MM.1S (cell line): ENCODE measurements at regions not wholly inside any gene's neighbourhood (a gene's known extent, or its start where the extent isn't known, plus 50 kb on each side); places are given as distances from the start of the nearest gene placed in this dataset.
A peak's percentile ranks its signal among the peaks of the same experiment; 100 is the strongest.

Experiments
- DNase-seq: peaks from one replicate; pipeline ENCODE4 v3.0.0-alpha.2; 2015
- H2AFZ ChIP-seq: fragments of 300-600 bp; sonication (generic); 2 replicates; pipeline ENCODE4 v1.6.0; 2016; ENCODE audit warnings: antibody characterized with exemption, low read length
- H3F3A ChIP-seq: fragments of 300-600 bp; sonication (generic); 2 replicates; pipeline ENCODE4 v1.6.1; 2016; ENCODE audit warnings: mild to moderate bottlenecking, antibody characterized with exemption, low read length, moderate library complexity, mixed read lengths; ENCODE audit not compliant: insufficient read depth
- H3K27ac ChIP-seq: fragments of 300-600 bp; sonication (generic); 2 replicates; pipeline ENCODE4 v1.5.1; 2016; ENCODE audit warnings: mild to moderate bottlenecking, low read length
- H3K27me3 ChIP-seq: fragments of 300-600 bp; sonication (generic); replicated peaks from 2 replicates; pipeline ENCODE4 v1.6.0; 2016; ENCODE audit warnings: low read length; ENCODE audit not compliant: insufficient read depth
- H3K36me3 ChIP-seq: fragments of 300-600 bp; sonication (generic); replicated peaks from 2 replicates; pipeline ENCODE4 v1.6.1; 2016; ENCODE audit warnings: mild to moderate bottlenecking, low read length, mixed read lengths; ENCODE audit not compliant: insufficient read depth
- H3K4me1 ChIP-seq: fragments of 300-600 bp; sonication (generic); 2 replicates; pipeline ENCODE4 v1.6.1; 2016; ENCODE audit warnings: low read length, mixed read lengths
- H3K4me2 ChIP-seq: fragments of 300-600 bp; sonication (generic); 2 replicates; pipeline ENCODE4 v1.6.0; 2016; ENCODE audit warnings: low read depth, low read length
- H3K4me3 ChIP-seq: fragments of 300-600 bp; sonication (generic); 2 replicates; pipeline ENCODE4 v1.5.1; 2016; ENCODE audit warnings: low read length, mixed read lengths
- H3K79me2 ChIP-seq: fragments of 300-600 bp; sonication (generic); 2 replicates; pipeline ENCODE4 v1.6.1; 2016; ENCODE audit warnings: mixed run types, low read length, mixed read lengths
- H3K9ac ChIP-seq: fragments of 300-600 bp; sonication (generic); 2 replicates; pipeline ENCODE4 v1.6.1; 2016; ENCODE audit warnings: low read length, mixed read lengths
- H3K9me2 ChIP-seq: fragments of 300-600 bp; sonication (generic); replicated peaks from 2 replicates; pipeline ENCODE4 v1.6.1; 2016; ENCODE audit warnings: mild to moderate bottlenecking, low read length, mixed read lengths; ENCODE audit not compliant: insufficient read depth
- H3K9me3 ChIP-seq: fragments of 300-600 bp; sonication (generic); replicated peaks from 2 replicates; pipeline ENCODE4 v1.6.1; 2016; ENCODE audit warnings: mild to moderate bottlenecking, low read length, mixed read lengths; ENCODE audit not compliant: insufficient read depth
- H4K20me1 ChIP-seq: fragments of 300-600 bp; sonication (generic); 2 replicates; pipeline ENCODE4 v1.6.1; 2016; ENCODE audit warnings: mild to moderate bottlenecking, low read length, moderate library complexity, mixed read lengths; ENCODE audit not compliant: insufficient read depth
- EZH2 ChIP-seq: fragments of 300-600 bp; sonication (generic); optimal IDR thresholded peaks from 2 replicates; pipeline ENCODE3; 2017; ENCODE audit warnings: low read depth, mild to moderate bottlenecking, antibody characterized with exemption, low read length, mixed read lengths
- EZH2phosphoT487 ChIP-seq: fragments of 300-600 bp; sonication (generic); IDR thresholded peaks from 2 replicates; pipeline ENCODE4 v1.6.1; 2018; ENCODE audit warnings: antibody characterized with exemption, low read length
- TF ChIP-seq, protein P1 (sequence below): fragments of 300-600 bp; sonication (generic); IDR thresholded peaks from 2 replicates; pipeline ENCODE4 v1.5.1; 2016; ENCODE audit warnings: antibody characterized with exemption, low read length, mixed read lengths

DNA sequence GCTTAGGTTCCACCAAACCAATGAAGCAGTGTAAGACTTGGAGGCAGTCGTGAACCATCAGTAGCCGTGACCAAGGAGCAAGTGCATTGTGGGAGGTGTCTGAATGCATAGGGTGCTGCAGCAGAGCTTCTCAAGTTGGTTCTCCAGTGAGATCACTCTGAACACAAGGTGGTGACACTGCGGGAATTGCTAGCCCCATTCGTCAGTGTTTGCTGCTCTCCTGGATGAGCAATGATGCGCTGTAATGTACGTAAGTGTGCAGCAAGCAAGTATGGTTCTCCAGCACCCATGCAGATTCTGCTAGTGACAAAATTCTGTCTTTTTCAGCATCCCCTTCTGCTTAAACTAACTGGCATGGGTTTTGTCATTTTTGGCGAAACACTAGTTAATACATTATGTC is 97.6 kb upstream of the HTR2A start:
- no peak for DNase-seq
- Histone ChIP-seq H4K20me1 (no peaks in the 10 kb centered on the region), H3K27me3 (no peaks in the 10 kb centered on the region), H3K36me3 (no peaks in the 10 kb centered on the region), H3K79me2 (no peaks in the 10 kb centered on the region), H3F3A (peaks cover 2% of the 10 kb centered on the region; the same call in 1 of the 2 replicates), H3K4me3 (no peak overlapping the region), H3K9me3 (no peaks in the 10 kb centered on the region), H3K9ac (no peak overlapping the region), H2AFZ (no peak overlapping the region), H3K9me2 (no peaks in the 10 kb centered on the region), H3K27ac (no peak overlapping the region), H3K4me1 (peaks cover 4% of the 10 kb centered on the region; the same call in 1 of the 2 replicates), H3K4me2 (no peak overlapping the region)
- TF ChIP-seq EZH2phosphoT487: no peak
- no peak for TF ChIP-seq EZH2
- TF ChIP-seq, protein P1, sequence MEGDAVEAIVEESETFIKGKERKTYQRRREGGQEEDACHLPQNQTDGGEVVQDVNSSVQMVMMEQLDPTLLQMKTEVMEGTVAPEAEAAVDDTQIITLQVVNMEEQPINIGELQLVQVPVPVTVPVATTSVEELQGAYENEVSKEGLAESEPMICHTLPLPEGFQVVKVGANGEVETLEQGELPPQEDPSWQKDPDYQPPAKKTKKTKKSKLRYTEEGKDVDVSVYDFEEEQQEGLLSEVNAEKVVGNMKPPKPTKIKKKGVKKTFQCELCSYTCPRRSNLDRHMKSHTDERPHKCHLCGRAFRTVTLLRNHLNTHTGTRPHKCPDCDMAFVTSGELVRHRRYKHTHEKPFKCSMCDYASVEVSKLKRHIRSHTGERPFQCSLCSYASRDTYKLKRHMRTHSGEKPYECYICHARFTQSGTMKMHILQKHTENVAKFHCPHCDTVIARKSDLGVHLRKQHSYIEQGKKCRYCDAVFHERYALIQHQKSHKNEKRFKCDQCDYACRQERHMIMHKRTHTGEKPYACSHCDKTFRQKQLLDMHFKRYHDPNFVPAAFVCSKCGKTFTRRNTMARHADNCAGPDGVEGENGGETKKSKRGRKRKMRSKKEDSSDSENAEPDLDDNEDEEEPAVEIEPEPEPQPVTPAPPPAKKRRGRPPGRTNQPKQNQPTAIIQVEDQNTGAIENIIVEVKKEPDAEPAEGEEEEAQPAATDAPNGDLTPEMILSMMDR: no peak

DNA sequence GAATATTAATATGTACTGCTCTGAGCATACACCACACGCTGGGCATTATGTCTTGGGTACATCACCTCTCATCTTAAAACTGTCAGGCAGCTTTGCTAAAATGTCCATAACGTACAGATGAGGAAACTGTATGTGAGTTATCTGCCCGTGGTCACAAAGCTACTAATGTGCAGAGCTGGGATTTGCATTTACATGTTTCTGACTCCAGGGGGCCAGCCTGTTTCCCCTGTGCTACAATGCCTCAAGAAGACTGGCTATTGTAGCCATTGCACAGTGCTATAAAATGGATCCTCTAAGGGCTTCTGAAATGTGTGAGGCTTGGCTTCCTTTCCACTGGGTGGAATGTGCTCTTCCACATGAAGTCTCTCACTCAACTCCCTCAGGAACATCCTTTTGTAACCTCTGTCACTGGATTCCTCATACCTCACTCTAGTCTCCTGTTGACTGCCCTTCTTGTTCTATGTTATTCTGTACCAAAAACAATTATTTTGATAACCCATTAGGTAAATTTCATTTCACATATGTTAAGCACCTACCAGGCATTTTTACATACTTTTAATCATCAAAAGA is 95.6 kb upstream of the HTR2A start:
- no peak for DNase-seq
- Histone ChIP-seq H3K9me3 (no peaks in the 10 kb centered on the region), H3K4me2 (no peak overlapping the region), H3K9me2 (no peaks in the 10 kb centered on the region), H3K9ac (no peak overlapping the region), H3K4me1 (peaks cover 4% of the 10 kb centered on the region; the same call in 1 of the 2 replicates), H3K79me2 (no peaks in the 10 kb centered on the region), H4K20me1 (no peaks in the 10 kb centered on the region), H3F3A (peaks cover 2% of the 10 kb centered on the region; the same call in 1 of the 2 replicates), H3K27ac (no peak overlapping the region), H3K36me3 (no peaks in the 10 kb centered on the region), H2AFZ (no peak overlapping the region), H3K4me3 (no peak overlapping the region), H3K27me3 (no peaks in the 10 kb centered on the region)
- no peak for TF ChIP-seq EZH2
- TF ChIP-seq, protein P1: peak; percentile 21

DNA sequence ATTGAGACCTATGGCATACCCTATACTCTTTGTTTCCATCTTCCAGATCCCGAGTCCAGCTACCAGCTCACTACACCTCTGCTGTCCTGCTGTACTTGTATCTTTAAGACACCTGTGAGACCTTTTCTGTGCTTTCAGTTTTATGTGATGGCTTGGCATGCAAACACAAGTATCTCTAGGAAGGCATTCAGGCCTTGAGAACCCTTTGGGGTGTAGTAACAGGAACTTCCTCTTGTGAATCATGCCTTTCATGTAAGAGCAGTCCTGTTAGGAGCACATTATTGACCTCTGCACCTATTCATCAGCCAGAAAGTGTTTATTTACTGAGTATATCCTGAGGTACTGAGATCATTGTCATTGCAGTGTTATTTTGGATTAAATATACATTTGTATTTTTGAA is 87.0 kb upstream of the HTR2A start:
- no peaks in the 10 kb centered on the region for H3K9me3 ChIP-seq
- H3K27ac ChIP-seq: peak overlapping the region; percentile 97
- peak overlapping the region; percentile 47 for H3K9ac ChIP-seq
- DNase-seq: peak; percentile 80
- no peaks in the 10 kb centered on the region for H3K79me2 ChIP-seq
- H3K36me3 ChIP-seq: no peaks in the 10 kb centered on the region
- peaks cover 14% of the 10 kb centered on the region for H3K4me1 ChIP-seq
- peak overlapping the region; percentile 53; the same call in 1 of the 2 replicates for H3K4me3 ChIP-seq
- H4K20me1 ChIP-seq: no peaks in the 10 kb centered on the region
- H3F3A ChIP-seq: peaks cover 12% of the 10 kb centered on the region; the same call in 1 of the 2 replicates
- no peaks in the 10 kb centered on the region for H3K9me2 ChIP-seq
- H3K4me2 ChIP-seq: peak overlapping the region; percentile 69
- TF ChIP-seq, protein P1: no peak; the same call in 1 of the 2 replicates
- TF ChIP-seq EZH2phosphoT487 (no peak), EZH2 (no peak)
- no peaks in the 10 kb centered on the region for H3K27me3 ChIP-seq
- peak overlapping the region; percentile 53; the same call in 1 of the 2 replicates for H2AFZ ChIP-seq
